A673 (cell line): ENCODE measurements at regions not wholly inside any gene's neighbourhood (a gene's known extent, or its start where the extent isn't known, plus 50 kb on each side); places are given as distances from the start of the nearest gene placed in this dataset.

ENCODE experiments used
- BruUV-seq: library from RNA; stranded (reverse); fragments of 400-500 nt; replicated peaks from 2 replicates; lab custom pipeline; 2021; lab: Mats Ljungman, UMichigan
- CTCF ChIA-PET: fragments of 300-600 bp; sonication (Branson Sonifier 250); formaldehyde crosslinking; loops from one replicate; lab custom pipeline; 2022; ENCODE audit warnings: antibody characterized with exemption; lab: Charles Lee
- POLR2A ChIA-PET: fragments of 300-600 bp; sonication (Branson Sonifier 250); formaldehyde crosslinking; loops from one replicate; lab custom pipeline; 2022; ENCODE audit warnings: antibody characterized with exemption; ENCODE audit not compliant: low non-redundant PET; lab: Charles Lee
- DNase-seq: peaks from one replicate; pipeline ENCODE4 v3.0.0-alpha.2; 2015; ENCODE audit warnings: low spot score
- H3K27ac ChIP-seq: fragments of 200-600 bp; sonication (generic); 2 replicates; pipeline ENCODE4 v1.5.1; 2016; ENCODE audit warnings: mixed run types, low read depth, mild to moderate bottlenecking, mixed read lengths, antibody characterized with exemption, low read length; ENCODE audit not compliant: poor library complexity, severe bottlenecking
- H3K27me3 ChIP-seq: fragments of 200-600 bp; sonication (generic); replicated peaks from 2 replicates; pipeline ENCODE4 v1.6.1; 2017; ENCODE audit warnings: mixed run types, low read depth, mild to moderate bottlenecking, mixed read lengths, antibody characterized with exemption, low read length; ENCODE audit not compliant: insufficient read depth, poor library complexity
- H3K36me3 ChIP-seq: fragments of 200-600 bp; sonication (generic); 2 replicates; pipeline ENCODE4 v1.6.1; 2016; ENCODE audit warnings: mixed run types, mild to moderate bottlenecking, mixed read lengths, antibody characterized with exemption, low read length; ENCODE audit not compliant: insufficient read depth, poor library complexity, severe bottlenecking
- H3K4me1 ChIP-seq: fragments of 200-600 bp; sonication (generic); 2 replicates; pipeline ENCODE4 v1.6.1; 2017; ENCODE audit warnings: mixed run types, mild to moderate bottlenecking, mixed read lengths, antibody characterized with exemption, low read length; ENCODE audit not compliant: insufficient read depth, poor library complexity, severe bottlenecking
- H3K4me3 ChIP-seq: fragments of 200-600 bp; sonication (generic); 2 replicates; pipeline ENCODE4 v1.5.1; 2016; ENCODE audit warnings: low read depth, mixed run types, mild to moderate bottlenecking, mixed read lengths, low read length; ENCODE audit not compliant: poor library complexity, severe bottlenecking
- H3K9me3 ChIP-seq: fragments of 200-600 bp; sonication (generic); 2 replicates; pipeline ENCODE4 v1.6.1; 2016; ENCODE audit warnings: mixed run types, low read depth, mild to moderate bottlenecking, mixed read lengths, antibody characterized with exemption, low read length; ENCODE audit not compliant: poor library complexity, severe bottlenecking
- EZH2 ChIP-seq: fragments of 200-600 bp; sonication (generic); IDR thresholded peaks from 2 replicates; pipeline ENCODE4 v1.6.1; 2017; ENCODE audit warnings: borderline replicate concordance, low read depth, mild to moderate bottlenecking, mixed read lengths, antibody characterized with exemption, low read length; ENCODE audit not compliant: poor library complexity, severe bottlenecking
- intact Hi-C: fragments of 100-400 bp; cut with micrococcal nuclease; formaldehyde crosslinking; loops from one replicate; pipeline ENCODE4 v1.10.0; 2022; ENCODE audit not compliant: unreplicated experiment
- TF ChIP-seq, protein P1 (sequence below): fragments of 300-800, 200-600 bp; sonication (generic); conservative IDR thresholded peaks from 2 replicates; pipeline ENCODE4 v1.5.1; 2017; ENCODE audit warnings: low read depth, mild to moderate bottlenecking, antibody characterized with exemption, low read length, moderate library complexity, mixed read lengths

DNA sequence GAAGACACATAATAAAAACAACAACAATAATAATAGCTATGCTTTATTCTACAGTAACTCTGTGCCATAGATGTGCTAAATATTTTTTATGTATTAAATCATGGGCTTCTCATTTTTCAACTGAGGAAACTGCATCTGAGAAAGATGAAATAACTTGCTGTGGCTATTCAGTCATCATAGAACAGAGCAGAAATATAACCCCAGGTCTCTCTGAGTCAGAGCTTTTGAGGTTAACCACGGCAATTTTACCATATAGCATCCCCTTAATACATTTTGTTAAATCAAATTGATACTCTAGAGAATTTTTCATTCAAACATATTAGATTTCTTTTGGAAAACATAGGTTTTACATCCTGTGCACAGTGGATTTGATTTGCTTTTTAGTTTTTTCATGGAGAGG, 586.6 kb upstream of the KLHL29 start:
- no peaks in the 10 kb centered on the region for H3K27me3 ChIP-seq
- H3K4me1 ChIP-seq = no peaks in the 10 kb centered on the region
- BruUV-seq = no TSS peak
- H3K9me3 ChIP-seq = no peaks in the 10 kb centered on the region
- no peak overlapping the region for H3K4me3 ChIP-seq
- intact Hi-C loops = no loop called here
- TF ChIP-seq, protein P1, sequence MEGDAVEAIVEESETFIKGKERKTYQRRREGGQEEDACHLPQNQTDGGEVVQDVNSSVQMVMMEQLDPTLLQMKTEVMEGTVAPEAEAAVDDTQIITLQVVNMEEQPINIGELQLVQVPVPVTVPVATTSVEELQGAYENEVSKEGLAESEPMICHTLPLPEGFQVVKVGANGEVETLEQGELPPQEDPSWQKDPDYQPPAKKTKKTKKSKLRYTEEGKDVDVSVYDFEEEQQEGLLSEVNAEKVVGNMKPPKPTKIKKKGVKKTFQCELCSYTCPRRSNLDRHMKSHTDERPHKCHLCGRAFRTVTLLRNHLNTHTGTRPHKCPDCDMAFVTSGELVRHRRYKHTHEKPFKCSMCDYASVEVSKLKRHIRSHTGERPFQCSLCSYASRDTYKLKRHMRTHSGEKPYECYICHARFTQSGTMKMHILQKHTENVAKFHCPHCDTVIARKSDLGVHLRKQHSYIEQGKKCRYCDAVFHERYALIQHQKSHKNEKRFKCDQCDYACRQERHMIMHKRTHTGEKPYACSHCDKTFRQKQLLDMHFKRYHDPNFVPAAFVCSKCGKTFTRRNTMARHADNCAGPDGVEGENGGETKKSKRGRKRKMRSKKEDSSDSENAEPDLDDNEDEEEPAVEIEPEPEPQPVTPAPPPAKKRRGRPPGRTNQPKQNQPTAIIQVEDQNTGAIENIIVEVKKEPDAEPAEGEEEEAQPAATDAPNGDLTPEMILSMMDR = no peak
- no peak for TF ChIP-seq EZH2
- H3K36me3 ChIP-seq = no peaks in the 10 kb centered on the region
- no peak overlapping the region for H3K27ac ChIP-seq
- POLR2A ChIA-PET = no interaction called here
- DNase-seq = no peak
- CTCF ChIA-PET = no interaction called here

DNA sequence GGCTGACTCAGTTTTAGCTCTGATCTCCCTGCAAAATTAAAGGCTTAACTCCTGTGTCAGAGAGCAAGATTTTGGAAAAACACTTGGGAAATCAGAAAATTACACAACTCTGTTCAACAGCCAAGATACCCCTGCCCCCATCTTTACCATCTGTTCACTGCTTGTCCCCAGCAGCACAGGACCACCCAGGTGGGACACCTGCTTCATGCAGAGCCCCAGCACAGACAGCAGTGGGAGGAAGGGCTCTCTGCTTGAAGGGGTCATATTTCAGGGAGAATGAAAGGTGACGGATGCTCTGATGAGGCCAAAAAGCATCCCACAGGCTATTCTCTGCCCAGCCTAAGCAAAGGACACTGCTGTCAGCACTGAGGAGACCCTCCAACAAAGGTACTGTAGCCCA, 584.6 kb upstream of the KLHL29 start:
- no peaks in the 10 kb centered on the region for H3K4me1 ChIP-seq
- no peaks in the 10 kb centered on the region for H3K27me3 ChIP-seq
- no peak for TF ChIP-seq EZH2
- TF ChIP-seq, protein P1 = no peak
- CTCF ChIA-PET = no interaction called here
- no peak overlapping the region for H3K4me3 ChIP-seq
- H3K36me3 ChIP-seq = no peaks in the 10 kb centered on the region
- intact Hi-C loops = no loop called here
- no peaks in the 10 kb centered on the region for H3K9me3 ChIP-seq
- POLR2A ChIA-PET = no interaction called here
- no TSS peak for BruUV-seq
- no peak overlapping the region for H3K27ac ChIP-seq
- no peak for DNase-seq

DNA sequence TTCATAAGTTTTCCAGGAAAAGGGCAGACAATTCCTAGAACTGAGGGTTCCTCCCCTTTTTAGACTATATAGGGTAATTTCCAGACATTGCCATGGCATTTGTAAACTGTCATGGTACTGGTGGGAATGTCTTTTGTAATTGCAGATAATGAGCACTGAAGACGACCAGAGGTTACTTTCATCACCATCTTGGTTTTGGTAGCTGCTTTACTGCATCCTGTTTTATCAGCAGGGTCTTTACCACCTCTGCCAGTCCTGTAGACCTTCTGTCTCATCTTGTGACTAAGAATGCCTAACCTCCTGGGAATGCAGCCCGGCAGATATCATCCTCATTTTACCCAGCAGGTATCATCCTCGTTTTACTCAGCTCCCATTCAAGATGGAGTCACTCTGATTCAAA, 583.9 kb upstream of the KLHL29 start:
- BruUV-seq = no TSS peak
- TF ChIP-seq, protein P1 = no peak
- TF ChIP-seq EZH2 = no peak
- Histone ChIP-seq H3K4me3 (no peak overlapping the region), H3K9me3 (no peaks in the 10 kb centered on the region), H3K27ac (no peak overlapping the region), H3K27me3 (no peaks in the 10 kb centered on the region), H3K4me1 (no peaks in the 10 kb centered on the region), H3K36me3 (no peaks in the 10 kb centered on the region)
- ChIA-PET POLR2A (no interaction called here), CTCF (no interaction called here)
- intact Hi-C loops = no loop called here
- no peak for DNase-seq
